ENCODE measurements at regions not wholly inside any gene's neighbourhood (a gene's known extent, or its start where the extent isn't known, plus 50 kb on each side); places are given as distances from the start of the nearest gene placed in this dataset.

- no peak for DNase-seq (ENCODE audit: low read depth)
Observed at GRCh38 chr15:101590785-101591184, 61.4 kb downstream of the TM2D3 start.

DNA sequence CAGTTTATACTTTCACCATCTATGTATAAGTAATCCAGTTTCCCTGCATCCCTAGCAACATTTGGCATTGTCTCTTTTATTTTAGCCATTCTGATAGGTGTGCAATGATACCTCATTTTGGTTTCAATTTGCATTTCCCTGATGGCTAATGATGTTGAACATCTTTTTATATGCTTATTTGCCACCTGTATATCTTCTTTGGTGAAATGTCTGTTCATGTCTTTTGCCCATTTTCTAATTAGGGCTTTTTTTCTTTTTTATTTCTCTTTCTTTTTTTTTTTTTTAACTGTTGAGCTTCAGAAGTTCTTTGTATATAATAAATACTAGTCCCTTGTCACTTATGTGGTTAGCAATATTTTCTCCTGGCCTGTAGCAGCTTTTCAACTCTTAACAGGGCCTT, 68.9 kb downstream of the TM2D3 start:
- no peak for DNase-seq (ENCODE audit: low read depth)

GRCh38 chr15:101580431-101580830, 71.8 kb downstream of the TM2D3 start:
- no peak for DNase-seq (ENCODE audit: low read depth)

- DNase-seq (ENCODE audit: low read depth): peak; percentile 69
Observed at GRCh38 chr15:101579631-101580163, 72.5 kb downstream of the TM2D3 start.

GRCh38 chr15:101578443-101578894, 73.7 kb downstream of the TM2D3 start:
- DNase-seq (ENCODE audit: low read depth): no peak

DNA sequence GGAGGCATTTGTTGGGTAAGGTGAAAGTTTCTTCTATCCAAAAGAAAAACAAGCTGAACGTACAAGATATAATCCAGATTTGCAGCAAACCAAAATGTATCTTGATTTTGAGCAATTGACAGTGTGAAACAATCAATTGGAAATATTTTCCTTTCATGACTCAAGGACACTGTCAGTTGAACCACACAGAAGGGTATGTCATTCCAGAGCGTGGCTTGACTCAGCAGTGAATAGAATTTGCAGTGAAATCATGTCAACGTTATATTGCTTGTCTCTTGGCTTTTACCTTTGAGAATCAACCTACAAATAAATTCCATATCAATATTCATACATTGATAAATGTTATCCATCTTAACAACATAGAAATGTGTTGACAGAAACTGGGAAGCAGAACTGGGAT, 78.2 kb downstream of the TM2D3 start:
- no peak for DNase-seq (ENCODE audit: low read depth)

GRCh38 chr15:101570241-101570640, 80.7 kb upstream of the PCSK6 start:
- no peak for DNase-seq (ENCODE audit: low read depth)

DNA sequence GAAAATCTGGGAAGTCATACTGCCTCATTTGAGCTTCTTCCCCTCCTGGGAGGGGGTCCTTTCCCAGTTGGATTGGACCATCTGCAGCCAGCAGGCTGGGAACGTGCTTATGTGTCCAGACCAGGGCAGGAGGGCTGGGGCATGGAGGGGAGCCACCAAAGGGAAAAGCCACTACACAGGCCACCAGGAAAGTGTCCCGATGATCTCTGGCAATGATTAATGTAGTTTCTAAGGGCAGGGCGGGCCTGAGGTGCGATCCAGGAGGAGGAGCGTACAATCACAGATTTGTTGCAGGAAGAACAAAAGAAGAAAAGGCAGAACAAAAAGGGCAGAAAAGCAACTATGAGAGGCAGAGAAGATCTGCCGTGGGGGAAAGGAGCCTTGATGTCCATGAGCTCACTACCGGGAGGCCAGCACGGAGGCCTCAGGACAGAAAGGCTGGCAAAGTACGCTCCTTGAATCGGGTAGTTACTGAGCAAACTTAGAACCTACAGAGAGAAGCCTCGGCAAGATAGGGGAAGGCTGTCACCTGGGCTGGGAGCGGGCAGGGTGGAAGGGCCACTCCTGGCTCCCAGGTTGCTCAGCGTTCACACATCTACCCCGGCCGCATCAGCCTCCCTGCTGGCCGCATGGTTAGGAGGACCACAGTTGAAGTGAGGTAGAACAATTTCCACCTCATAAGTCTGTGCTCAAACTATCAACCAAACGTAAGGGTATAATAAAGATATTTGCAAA, 79.5 kb upstream of the PCSK6 start:
- DNase-seq (ENCODE audit: low read depth): no peak

DNA sequence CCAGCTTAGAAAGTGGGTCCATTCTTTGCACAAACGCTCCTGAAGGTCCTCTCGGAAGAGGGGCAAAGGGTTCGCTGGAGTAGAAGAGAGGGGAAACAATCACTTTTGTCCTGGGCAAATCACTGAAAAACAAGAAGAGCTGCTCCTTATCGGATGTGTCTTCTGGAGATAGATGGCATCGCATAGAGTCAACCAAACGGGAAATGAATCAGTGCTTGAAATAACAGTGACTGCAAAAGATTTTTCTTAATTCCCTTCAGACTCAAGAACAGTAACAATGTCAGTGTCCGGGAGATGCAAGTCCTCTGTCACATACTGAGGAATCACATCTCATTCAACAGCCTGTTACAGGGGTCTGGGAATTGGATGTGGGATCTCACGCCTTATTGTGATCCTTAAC, 78.8 kb upstream of the PCSK6 start:
- DNase-seq (ENCODE audit: low read depth): no peak

DNA sequence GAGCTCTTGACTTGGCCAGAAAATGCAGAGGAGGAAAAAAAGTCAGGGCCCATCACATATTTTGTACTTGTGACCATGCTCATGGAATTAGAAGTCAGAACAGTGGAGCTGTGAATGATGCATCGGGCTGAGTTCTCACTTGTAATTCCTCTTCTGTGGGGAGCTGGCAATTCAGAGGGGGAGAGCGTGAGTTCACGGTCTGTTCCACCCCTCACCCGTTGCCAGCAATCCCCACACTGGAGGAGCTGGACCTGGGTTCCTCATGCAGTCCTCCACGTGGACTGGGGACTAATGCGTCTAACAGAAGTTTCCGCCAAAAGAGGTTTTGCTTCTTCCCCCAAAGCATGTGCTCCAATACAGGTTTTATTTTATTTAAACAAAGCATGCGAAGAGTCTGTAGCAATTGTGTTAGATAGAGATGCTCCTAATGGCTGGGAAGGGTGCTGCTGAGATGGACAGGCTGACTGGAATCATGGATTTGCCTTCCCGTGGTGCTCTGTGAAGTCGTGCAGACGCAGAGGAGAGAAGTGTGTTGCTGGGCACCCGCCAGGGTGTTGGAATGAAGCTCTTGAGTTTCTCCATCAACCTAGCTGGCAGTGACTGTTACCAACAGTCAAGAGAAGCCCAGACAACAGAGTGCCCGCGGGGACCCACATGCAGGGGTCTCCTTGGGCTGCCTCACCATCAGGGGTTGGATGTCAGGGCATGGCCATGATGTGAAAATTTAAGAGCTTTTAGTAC, 77.4 kb upstream of the PCSK6 start:
- DNase-seq (ENCODE audit: low read depth): no peak

GRCh38 chr15:101565377-101565776, 75.9 kb upstream of the PCSK6 start:
- DNase-seq (ENCODE audit: low read depth): no peak

DNA sequence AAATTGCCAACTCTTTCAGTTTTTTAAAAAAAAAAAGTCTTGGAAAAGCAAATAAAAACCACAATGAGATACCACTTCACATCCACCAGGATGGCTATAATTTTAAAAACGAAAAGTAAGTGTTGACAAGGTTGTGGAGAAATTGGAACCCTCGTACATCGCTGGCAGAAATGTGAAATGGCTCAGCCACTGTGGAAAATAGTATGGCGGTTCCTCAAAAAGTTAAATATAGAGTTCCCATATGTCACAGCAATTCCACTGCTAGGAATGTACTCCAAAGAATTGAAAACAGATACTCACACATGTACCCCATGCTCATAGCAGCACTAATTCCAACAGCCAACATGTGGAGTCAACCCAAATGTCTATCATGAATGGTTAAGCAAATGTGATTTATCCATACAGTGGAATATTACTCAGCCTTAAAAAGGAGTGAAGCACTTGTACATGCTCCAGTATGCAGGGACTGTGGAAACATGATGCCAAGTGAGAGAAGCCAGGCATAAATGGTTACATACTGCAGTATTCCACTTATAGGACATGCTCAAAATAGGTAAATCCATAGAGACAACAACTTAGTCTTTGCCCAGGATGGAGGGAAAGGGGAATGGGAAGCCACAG, 73.8 kb upstream of the PCSK6 start:
- DNase-seq (ENCODE audit: low read depth): no peak

GRCh38 chr15:101562428-101563059, 73.0 kb upstream of the PCSK6 start:
- DNase-seq (ENCODE audit: low read depth): no peak

DNA sequence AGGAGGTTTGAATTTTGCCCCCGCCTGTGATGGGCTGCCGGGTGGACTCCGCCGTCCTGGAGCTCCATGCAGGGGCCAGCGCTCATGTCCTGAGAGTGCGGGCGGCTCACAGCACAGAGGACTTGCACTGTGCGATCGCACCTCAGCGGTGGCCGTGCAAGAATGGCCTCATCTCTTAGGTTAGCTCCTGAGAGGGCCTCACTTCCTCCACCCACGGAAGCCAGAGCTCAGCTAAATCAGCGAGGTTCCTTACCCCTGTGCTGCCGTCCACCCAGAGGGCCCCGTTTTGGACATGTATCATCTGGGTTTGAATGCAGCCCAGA, 72.0 kb upstream of the PCSK6 start:
- DNase-seq (ENCODE audit: low read depth): no peak

GRCh38 chr15:101560722-101561583, 71.4 kb upstream of the PCSK6 start:
- DNase-seq (ENCODE audit: low read depth): no peak

GRCh38 chr15:101559952-101560351, 70.4 kb upstream of the PCSK6 start:
- no peak for DNase-seq (ENCODE audit: low read depth)

GRCh38 chr15:101558221-101558941, 68.9 kb upstream of the PCSK6 start:
- DNase-seq (ENCODE audit: low read depth): no peak

DNA sequence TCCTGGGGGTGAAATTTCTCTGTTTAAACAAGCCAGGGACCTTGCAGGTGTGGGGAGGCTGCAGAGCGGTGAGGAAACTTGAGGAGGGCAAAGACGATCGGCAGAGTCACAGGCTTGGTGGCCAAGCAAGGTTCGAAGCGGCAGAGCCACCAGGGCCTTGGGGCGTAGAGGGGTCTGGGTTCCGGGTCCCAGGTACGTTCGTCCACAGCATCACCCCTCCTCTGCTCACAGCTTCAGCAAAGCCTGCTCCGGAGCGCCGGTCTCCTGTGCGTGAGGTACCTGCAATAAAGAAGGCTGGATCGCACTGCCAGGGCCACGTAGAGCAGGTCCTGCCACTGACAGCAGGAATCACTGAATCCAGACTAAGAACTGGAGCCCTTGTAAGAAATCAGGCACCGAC, 66.8 kb upstream of the PCSK6 start:
- no peak for DNase-seq (ENCODE audit: low read depth)

DNA sequence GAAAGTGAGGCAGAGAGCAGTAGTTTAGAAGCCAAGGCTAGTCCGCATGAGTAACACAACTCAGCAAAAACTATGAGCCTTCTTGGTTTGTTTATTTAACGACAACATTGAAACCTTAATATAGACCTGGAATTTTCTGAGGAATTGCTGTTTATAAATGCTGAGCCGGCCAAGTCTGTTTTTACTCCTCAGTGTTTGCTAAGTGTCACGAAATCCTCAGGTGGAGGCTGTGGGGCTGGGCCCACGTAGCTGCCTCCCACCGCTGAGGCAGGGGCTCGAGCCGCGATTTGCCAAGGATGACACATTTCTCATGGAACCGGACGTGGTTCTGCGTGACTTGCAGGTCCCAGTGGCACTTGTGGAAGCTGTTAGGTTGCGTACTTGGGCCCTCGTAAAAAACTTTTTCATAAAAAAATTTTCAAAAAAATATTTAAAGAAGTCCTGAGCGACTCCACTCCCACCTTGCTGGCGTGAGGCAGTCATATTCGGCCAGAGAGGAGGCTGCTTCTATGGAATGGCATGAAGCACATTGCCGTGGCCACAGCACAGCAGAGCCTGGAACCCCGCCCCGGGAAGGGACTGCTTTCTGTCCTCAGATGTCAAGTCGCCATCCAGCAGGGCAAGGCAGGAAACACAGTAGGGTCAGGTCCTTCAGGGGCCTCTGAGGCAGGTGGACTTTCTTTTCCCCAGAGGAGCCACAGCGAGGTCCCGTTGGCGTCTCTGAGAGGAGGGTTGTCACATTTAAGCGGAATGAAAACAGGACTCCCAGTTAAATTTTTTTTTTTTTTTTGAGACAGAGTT, 64.8 kb upstream of the PCSK6 start:
- no peak for DNase-seq (ENCODE audit: low read depth)
